AG04450 (cell line): ENCODE measurements at regions not wholly inside any gene's neighbourhood (a gene's known extent, or its start where the extent isn't known, plus 50 kb on each side); places are given as distances from the start of the nearest gene placed in this dataset.

Source experiments
- CTCF ChIA-PET: fragments of 300-600, 350-600 bp; formaldehyde crosslinking; extraction: SDS; loops from one replicate; lab custom pipeline; 2022; ENCODE audit warnings: antibody characterized with exemption, inconsistent platforms; lab: Charles Lee
- POLR2A ChIA-PET: fragments of 350-600 bp; formaldehyde crosslinking; extraction: SDS; loops from one replicate; lab custom pipeline; 2021; ENCODE audit warnings: antibody characterized with exemption, inconsistent platforms; lab: Yijun Ruan, JAX
- DNase-seq: peaks from one replicate; pipeline ENCODE4 v3.0.0-alpha.2; 2011; ENCODE audit warnings: low read depth, low spot score
- H3K27ac ChIP-seq: one replicate; pipeline ENCODE4 v1.5.1; 2012; ENCODE audit warnings: low read depth, low read length, control low read depth
- H3K27me3 ChIP-seq: one replicate; pipeline ENCODE4 v1.6.0; 2012; ENCODE audit warnings: low read length; ENCODE audit not compliant: control insufficient read depth, insufficient read depth
- H3K4me3 ChIP-seq: 2 replicates; pipeline ENCODE4 v1.5.1; 2011; ENCODE audit warnings: mild to moderate bottlenecking, low read depth, low read length, control low read depth
- H3K9me3 ChIP-seq: 2 replicates; pipeline ENCODE4 v1.5.1; 2012; ENCODE audit warnings: low read length; ENCODE audit not compliant: control insufficient read depth, insufficient read depth
- TF ChIP-seq, protein P1 (sequence below): IDR thresholded peaks from 2 replicates; pipeline ENCODE4 v1.5.1; 2011; ENCODE audit warnings: low read depth, low read length, control low read depth, inconsistent platforms

- TF ChIP-seq, protein P1, sequence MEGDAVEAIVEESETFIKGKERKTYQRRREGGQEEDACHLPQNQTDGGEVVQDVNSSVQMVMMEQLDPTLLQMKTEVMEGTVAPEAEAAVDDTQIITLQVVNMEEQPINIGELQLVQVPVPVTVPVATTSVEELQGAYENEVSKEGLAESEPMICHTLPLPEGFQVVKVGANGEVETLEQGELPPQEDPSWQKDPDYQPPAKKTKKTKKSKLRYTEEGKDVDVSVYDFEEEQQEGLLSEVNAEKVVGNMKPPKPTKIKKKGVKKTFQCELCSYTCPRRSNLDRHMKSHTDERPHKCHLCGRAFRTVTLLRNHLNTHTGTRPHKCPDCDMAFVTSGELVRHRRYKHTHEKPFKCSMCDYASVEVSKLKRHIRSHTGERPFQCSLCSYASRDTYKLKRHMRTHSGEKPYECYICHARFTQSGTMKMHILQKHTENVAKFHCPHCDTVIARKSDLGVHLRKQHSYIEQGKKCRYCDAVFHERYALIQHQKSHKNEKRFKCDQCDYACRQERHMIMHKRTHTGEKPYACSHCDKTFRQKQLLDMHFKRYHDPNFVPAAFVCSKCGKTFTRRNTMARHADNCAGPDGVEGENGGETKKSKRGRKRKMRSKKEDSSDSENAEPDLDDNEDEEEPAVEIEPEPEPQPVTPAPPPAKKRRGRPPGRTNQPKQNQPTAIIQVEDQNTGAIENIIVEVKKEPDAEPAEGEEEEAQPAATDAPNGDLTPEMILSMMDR, result no peak
- no peaks in the 10 kb centered on the region for H3K9me3 ChIP-seq
- H3K27me3 ChIP-seq, result no peaks in the 10 kb centered on the region
- H3K4me3 ChIP-seq, result no peak overlapping the region
- no peak for DNase-seq
- ChIA-PET POLR2A (no interaction called here), CTCF (interaction anchor here (1.2 kb wide), 1 partner anchor 13 kb away, joined by 3 read pairs; no protein-coding TSS in a partner anchor)
- H3K27ac ChIP-seq, result no peak overlapping the region
Measured at GRCh38 chr6:134686071-134686470, 263.8 kb downstream of the ALDH8A1 start.

GRCh38 chr6:134684423-134684795 lies 265.5 kb downstream of the ALDH8A1 start:
- TF ChIP-seq, protein P1, result no peak
- no peak overlapping the region for H3K27ac ChIP-seq
- no peaks in the 10 kb centered on the region for H3K27me3 ChIP-seq
- no peak overlapping the region for H3K4me3 ChIP-seq
- CTCF ChIA-PET, result interaction anchor here (0.5 to 1.7 kb wide), 4 partner anchors 20 to 46 kb away, joined by 3 to 4 read pairs (median 3); no protein-coding TSS in a partner anchor
- DNase-seq, result no peak
- POLR2A ChIA-PET, result interaction anchor here (1.1 kb wide), 1 partner anchor 90 kb away, joined by 3 read pairs; no protein-coding TSS in a partner anchor
- H3K9me3 ChIP-seq, result no peaks in the 10 kb centered on the region

GRCh38 chr6:134683783-134684422 lies 266.0 kb downstream of the ALDH8A1 start:
- TF ChIP-seq, protein P1, result no peak
- no peaks in the 10 kb centered on the region for H3K27me3 ChIP-seq
- no peak overlapping the region for H3K4me3 ChIP-seq
- CTCF ChIA-PET, result interaction anchor here (0.5 to 1.7 kb wide), 2 partner anchors 21 to 43 kb away, joined by 3 to 4 read pairs; no protein-coding TSS in a partner anchor
- no peak for DNase-seq
- H3K9me3 ChIP-seq, result no peaks in the 10 kb centered on the region
- H3K27ac ChIP-seq, result peak overlapping the region; percentile 60
- POLR2A ChIA-PET, result interaction anchor here (0.5 to 0.8 kb wide), 3 partner anchors 11 to 1863 kb away, joined by 3 to 5 read pairs (median 4); no protein-coding TSS in a partner anchor

DNA sequence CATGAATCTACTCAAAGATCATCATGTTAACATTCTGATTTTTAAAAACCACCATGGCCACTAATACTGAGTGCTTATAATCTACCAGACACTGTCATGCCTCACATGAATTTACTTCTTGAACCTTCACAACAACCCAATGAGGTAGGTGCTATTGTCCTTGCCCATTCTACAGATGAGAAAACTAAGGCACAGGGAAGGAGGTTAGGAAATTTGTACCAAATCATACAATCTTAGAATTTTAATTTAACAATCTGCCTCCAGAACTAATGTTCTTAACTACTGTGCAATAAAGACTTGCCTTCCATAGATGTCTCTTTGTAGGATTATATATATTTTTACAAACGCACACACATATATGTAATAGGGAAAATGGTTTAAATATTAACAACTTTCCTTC lies 269.5 kb downstream of the ALDH8A1 start:
- no peak overlapping the region for H3K27ac ChIP-seq
- TF ChIP-seq, protein P1, result no peak
- H3K9me3 ChIP-seq, result no peaks in the 10 kb centered on the region
- no peak overlapping the region for H3K4me3 ChIP-seq
- DNase-seq, result no peak
- no peaks in the 10 kb centered on the region for H3K27me3 ChIP-seq
- ChIA-PET CTCF (interaction anchor here (1.7 kb wide), 1 partner anchor 40 kb away, joined by 4 read pairs; no protein-coding TSS in a partner anchor), POLR2A (no interaction called here)

- POLR2A ChIA-PET, result no interaction called here
- H3K27me3 ChIP-seq, result no peaks in the 10 kb centered on the region
- no peak for DNase-seq
- no peak overlapping the region for H3K4me3 ChIP-seq
- CTCF ChIA-PET, result interaction anchor here (1.7 kb wide), 1 partner anchor 39 kb away, joined by 4 read pairs; no protein-coding TSS in a partner anchor
- no peaks in the 10 kb centered on the region for H3K9me3 ChIP-seq
- H3K27ac ChIP-seq, result no peak overlapping the region
- TF ChIP-seq, protein P1, result no peak
Measured at GRCh38 chr6:134680021-134680420, 269.9 kb downstream of the ALDH8A1 start.
